ENCODE measurements at regions not wholly inside any gene's neighbourhood (a gene's known extent, or its start where the extent isn't known, plus 50 kb on each side); places are given as distances from the start of the nearest gene placed in this dataset.

GRCh38 chr9:71483436-71483835, 284.9 kb downstream of the CEMIP2 start:
- TF ChIP-seq, protein P1, sequence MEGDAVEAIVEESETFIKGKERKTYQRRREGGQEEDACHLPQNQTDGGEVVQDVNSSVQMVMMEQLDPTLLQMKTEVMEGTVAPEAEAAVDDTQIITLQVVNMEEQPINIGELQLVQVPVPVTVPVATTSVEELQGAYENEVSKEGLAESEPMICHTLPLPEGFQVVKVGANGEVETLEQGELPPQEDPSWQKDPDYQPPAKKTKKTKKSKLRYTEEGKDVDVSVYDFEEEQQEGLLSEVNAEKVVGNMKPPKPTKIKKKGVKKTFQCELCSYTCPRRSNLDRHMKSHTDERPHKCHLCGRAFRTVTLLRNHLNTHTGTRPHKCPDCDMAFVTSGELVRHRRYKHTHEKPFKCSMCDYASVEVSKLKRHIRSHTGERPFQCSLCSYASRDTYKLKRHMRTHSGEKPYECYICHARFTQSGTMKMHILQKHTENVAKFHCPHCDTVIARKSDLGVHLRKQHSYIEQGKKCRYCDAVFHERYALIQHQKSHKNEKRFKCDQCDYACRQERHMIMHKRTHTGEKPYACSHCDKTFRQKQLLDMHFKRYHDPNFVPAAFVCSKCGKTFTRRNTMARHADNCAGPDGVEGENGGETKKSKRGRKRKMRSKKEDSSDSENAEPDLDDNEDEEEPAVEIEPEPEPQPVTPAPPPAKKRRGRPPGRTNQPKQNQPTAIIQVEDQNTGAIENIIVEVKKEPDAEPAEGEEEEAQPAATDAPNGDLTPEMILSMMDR (IDR thresholded peaks at IDR 0.05) = no peak
- no peak for TF ChIP-seq POLR2A (IDR thresholded peaks at IDR 0.05)

All from sigmoid colon (tissue), 3 donors.